ENCODE measurements at regions not wholly inside any gene's neighbourhood (a gene's known extent, or its start where the extent isn't known, plus 50 kb on each side); places are given as distances from the start of the nearest gene placed in this dataset.

DNA sequence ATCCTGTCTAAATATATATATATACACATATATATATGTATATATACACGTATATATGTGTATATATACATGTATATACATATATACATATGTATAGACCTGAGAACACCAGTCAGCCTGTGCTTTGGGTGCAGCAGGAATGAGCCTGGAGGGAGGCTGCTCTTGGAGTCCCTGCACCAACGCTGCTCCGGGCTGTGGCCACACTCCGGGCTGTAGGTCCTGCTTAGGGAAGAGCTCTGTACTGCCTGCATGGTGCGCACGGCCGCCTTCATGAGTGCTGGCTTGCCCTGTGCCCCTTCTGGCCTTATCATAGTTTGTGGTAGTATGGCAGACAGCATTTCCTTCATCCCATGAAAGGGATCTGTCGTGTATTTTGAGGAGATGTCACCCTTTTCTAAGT, 360.9 kb downstream of the TDRD15 start:
- TF ChIP-seq, protein P1, sequence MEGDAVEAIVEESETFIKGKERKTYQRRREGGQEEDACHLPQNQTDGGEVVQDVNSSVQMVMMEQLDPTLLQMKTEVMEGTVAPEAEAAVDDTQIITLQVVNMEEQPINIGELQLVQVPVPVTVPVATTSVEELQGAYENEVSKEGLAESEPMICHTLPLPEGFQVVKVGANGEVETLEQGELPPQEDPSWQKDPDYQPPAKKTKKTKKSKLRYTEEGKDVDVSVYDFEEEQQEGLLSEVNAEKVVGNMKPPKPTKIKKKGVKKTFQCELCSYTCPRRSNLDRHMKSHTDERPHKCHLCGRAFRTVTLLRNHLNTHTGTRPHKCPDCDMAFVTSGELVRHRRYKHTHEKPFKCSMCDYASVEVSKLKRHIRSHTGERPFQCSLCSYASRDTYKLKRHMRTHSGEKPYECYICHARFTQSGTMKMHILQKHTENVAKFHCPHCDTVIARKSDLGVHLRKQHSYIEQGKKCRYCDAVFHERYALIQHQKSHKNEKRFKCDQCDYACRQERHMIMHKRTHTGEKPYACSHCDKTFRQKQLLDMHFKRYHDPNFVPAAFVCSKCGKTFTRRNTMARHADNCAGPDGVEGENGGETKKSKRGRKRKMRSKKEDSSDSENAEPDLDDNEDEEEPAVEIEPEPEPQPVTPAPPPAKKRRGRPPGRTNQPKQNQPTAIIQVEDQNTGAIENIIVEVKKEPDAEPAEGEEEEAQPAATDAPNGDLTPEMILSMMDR (IDR thresholded peaks at IDR 0.05): no peak
- no peak for TF ChIP-seq EZH2 (IDR thresholded peaks at IDR 0.05)
- TF ChIP-seq EZH2phosphoT487 (IDR thresholded peaks at IDR 0.05): no peak
- H3K36me3 Mint-ChIP-seq: no peaks in the 10 kb centered on the region
- no peaks in the 10 kb centered on the region for H3K27me3 Mint-ChIP-seq (ENCODE audit: insufficient read depth, low read depth)
- no peaks in the 10 kb centered on the region for H3K9me3 ChIP-seq (ENCODE audit: low read depth)
- H3K27me3 ChIP-seq: no peaks in the 10 kb centered on the region
- no peaks in the 10 kb centered on the region for H3F3A ChIP-seq (ENCODE audit: low read depth)
- no peaks in the 10 kb centered on the region for H3K4me1 Mint-ChIP-seq
- H3K4me2 ChIP-seq: no peak overlapping the region
- no peak overlapping the region for H3K27ac ChIP-seq
- no peak overlapping the region for H3K4me3 Mint-ChIP-seq
- no peaks in the 10 kb centered on the region for H3K4me1 ChIP-seq
- DNase-seq (ENCODE audit: low spot score): no peak
- H3K36me3 ChIP-seq: no peaks in the 10 kb centered on the region
- no peaks in the 10 kb centered on the region for H3K79me2 ChIP-seq (ENCODE audit: low read depth)
- no peak overlapping the region for H3K27ac Mint-ChIP-seq
- H3K9me3 Mint-ChIP-seq: peaks cover 5% of the 10 kb centered on the region
- no peak overlapping the region for H3K9ac ChIP-seq
- H3K4me3 ChIP-seq: no peak overlapping the region
- H4K20me1 ChIP-seq (ENCODE audit: low read depth): no peaks in the 10 kb centered on the region
- no peak overlapping the region for H2AFZ ChIP-seq (replicated peaks)

DNA sequence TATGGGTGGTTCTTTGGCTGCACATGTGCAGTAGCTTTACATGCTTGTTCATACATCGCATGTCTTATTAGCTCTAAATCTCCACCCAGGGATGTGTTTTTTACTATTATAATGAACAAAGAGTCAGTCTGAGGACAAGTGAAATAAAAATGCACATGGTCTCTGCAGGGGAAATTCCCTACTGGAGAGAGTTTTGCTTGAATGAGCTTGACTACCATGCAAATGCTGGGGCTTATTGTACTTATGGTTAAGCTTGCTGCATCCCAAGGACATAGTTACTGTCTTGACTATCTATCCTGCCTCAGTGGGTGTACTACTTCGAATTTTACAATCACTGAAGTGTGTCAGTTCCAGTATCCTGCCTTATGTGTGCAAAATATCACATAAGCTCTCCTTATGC, 362.7 kb downstream of the TDRD15 start:
- Mint-ChIP-seq H3K27me3 (ENCODE audit: insufficient read depth, low read depth) (no peaks in the 10 kb centered on the region), H3K9me3 (peaks cover 5% of the 10 kb centered on the region), H3K4me3 (no peak overlapping the region), H3K27ac (no peak overlapping the region), H3K36me3 (no peaks in the 10 kb centered on the region), H3K4me1 (no peaks in the 10 kb centered on the region)
- H3K36me3 ChIP-seq: no peaks in the 10 kb centered on the region
- no peaks in the 10 kb centered on the region for H3K79me2 ChIP-seq (ENCODE audit: low read depth)
- no peak overlapping the region for H3K9ac ChIP-seq
- no peak for DNase-seq (ENCODE audit: low spot score)
- no peaks in the 10 kb centered on the region for H3K4me1 ChIP-seq
- H3F3A ChIP-seq (ENCODE audit: low read depth): no peaks in the 10 kb centered on the region
- no peak overlapping the region for H3K27ac ChIP-seq
- no peak for TF ChIP-seq EZH2phosphoT487 (IDR thresholded peaks at IDR 0.05)
- no peak for TF ChIP-seq EZH2 (IDR thresholded peaks at IDR 0.05)
- TF ChIP-seq, protein P1 (IDR thresholded peaks at IDR 0.05): no peak
- no peak overlapping the region for H3K4me2 ChIP-seq
- no peaks in the 10 kb centered on the region for H4K20me1 ChIP-seq (ENCODE audit: low read depth)
- no peak overlapping the region for H2AFZ ChIP-seq (replicated peaks)
- H3K9me3 ChIP-seq (ENCODE audit: low read depth): no peaks in the 10 kb centered on the region
- no peak overlapping the region for H3K4me3 ChIP-seq
- H3K27me3 ChIP-seq: no peaks in the 10 kb centered on the region

DNA sequence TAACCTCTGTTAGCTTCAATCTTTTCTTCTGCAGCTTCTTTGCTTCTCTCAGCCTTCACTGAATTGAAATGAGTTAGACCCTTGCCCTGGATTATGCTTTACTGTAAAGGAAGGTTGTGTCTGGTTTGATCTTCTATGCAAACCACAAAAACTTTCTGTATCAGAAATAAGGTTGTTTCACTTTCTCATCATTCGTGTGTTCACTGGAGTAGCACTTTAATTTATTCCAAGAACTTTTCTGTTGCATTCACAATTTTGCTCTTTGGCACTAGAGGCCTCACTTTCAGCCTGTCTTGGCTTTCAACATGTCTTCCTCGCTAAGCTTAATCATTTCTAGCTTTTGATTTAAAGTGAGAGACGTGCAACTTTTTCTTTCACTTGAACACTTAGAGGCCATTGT, 365.3 kb downstream of the TDRD15 start:
- no peak overlapping the region for H2AFZ ChIP-seq (replicated peaks)
- Mint-ChIP-seq H3K4me1 (no peaks in the 10 kb centered on the region), H3K4me3 (no peak overlapping the region)

More for the DNA sequence above, 365.3 kb downstream of the TDRD15 start:
- no peaks in the 10 kb centered on the region for H3K27me3 Mint-ChIP-seq (ENCODE audit: insufficient read depth, low read depth)
- Histone ChIP-seq H3K36me3 (no peaks in the 10 kb centered on the region), H3K27me3 (no peaks in the 10 kb centered on the region), H4K20me1 (ENCODE audit: low read depth) (no peaks in the 10 kb centered on the region), H3K27ac (no peak overlapping the region), H3K9me3 (ENCODE audit: low read depth) (no peaks in the 10 kb centered on the region), H3K4me1 (no peaks in the 10 kb centered on the region), H3K4me3 (no peak overlapping the region), H3K9ac (no peak overlapping the region), H3K4me2 (no peak overlapping the region), H3F3A (ENCODE audit: low read depth) (no peaks in the 10 kb centered on the region), H3K79me2 (ENCODE audit: low read depth) (no peaks in the 10 kb centered on the region)
- no peaks in the 10 kb centered on the region for H3K36me3 Mint-ChIP-seq
- DNase-seq (ENCODE audit: low spot score): no peak
- peaks cover 5% of the 10 kb centered on the region for H3K9me3 Mint-ChIP-seq
- no peak overlapping the region for H3K27ac Mint-ChIP-seq
- no peak for TF ChIP-seq EZH2phosphoT487 (IDR thresholded peaks at IDR 0.05)
- TF ChIP-seq, protein P1 (IDR thresholded peaks at IDR 0.05): no peak
- no peak for TF ChIP-seq EZH2 (IDR thresholded peaks at IDR 0.05)
